ENCODE measurements at regions not wholly inside any gene's neighbourhood (a gene's known extent, or its start where the extent isn't known, plus 50 kb on each side); places are given as distances from the start of the nearest gene placed in this dataset.

DNA sequence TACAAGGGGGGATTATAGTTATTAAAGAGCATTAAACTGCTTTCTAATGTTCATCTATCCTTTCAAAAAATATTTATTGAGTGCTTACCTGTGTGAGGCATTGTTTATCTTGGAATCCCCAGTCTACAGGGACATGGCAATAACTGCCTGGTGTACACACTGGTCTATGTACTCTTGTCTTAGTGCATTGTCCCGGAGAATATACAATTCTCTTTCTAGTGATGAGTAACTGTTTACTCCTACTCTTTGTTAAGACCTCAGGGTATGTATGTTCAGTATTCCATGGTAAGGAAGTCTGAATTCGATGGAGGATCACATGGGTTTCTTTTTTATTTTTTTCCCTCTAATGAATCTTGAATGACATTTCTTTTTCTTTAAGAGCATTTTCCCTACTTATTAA lies 772.4 kb upstream of the NR2F2 start:
- TF ChIP-seq, protein P1, sequence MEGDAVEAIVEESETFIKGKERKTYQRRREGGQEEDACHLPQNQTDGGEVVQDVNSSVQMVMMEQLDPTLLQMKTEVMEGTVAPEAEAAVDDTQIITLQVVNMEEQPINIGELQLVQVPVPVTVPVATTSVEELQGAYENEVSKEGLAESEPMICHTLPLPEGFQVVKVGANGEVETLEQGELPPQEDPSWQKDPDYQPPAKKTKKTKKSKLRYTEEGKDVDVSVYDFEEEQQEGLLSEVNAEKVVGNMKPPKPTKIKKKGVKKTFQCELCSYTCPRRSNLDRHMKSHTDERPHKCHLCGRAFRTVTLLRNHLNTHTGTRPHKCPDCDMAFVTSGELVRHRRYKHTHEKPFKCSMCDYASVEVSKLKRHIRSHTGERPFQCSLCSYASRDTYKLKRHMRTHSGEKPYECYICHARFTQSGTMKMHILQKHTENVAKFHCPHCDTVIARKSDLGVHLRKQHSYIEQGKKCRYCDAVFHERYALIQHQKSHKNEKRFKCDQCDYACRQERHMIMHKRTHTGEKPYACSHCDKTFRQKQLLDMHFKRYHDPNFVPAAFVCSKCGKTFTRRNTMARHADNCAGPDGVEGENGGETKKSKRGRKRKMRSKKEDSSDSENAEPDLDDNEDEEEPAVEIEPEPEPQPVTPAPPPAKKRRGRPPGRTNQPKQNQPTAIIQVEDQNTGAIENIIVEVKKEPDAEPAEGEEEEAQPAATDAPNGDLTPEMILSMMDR (IDR thresholded peaks at IDR 0.05; ENCODE audit: low read depth, low read length, poor library complexity, severe bottlenecking): no peak
- TF ChIP-seq EZH2phosphoT487 (IDR thresholded peaks at IDR 0.05; ENCODE audit: borderline replicate concordance, low read length): no peak

All from DOHH2 (cell line).